AG09319 (cell line): ENCODE measurements at regions not wholly inside any gene's neighbourhood (a gene's known extent, or its start where the extent isn't known, plus 50 kb on each side); places are given as distances from the start of the nearest gene placed in this dataset.

Source experiments
- DNase-seq: peaks from one replicate; pipeline ENCODE4 v3.0.0-alpha.2; 2010; ENCODE audit warnings: low read depth; ENCODE audit errors: extremely low read depth
- CTCF ChIP-seq: IDR thresholded peaks from 2 replicates; pipeline ENCODE4 v1.5.1; 2011; ENCODE audit warnings: low read depth, mild to moderate bottlenecking, inconsistent platforms, low read length, moderate library complexity

- DNase-seq = no peak
- TF ChIP-seq CTCF = no peak
Observed at GRCh38 chr12:87758271-87758670, 270.9 kb downstream of the C12orf50 start.

GRCh38 chr12:87756721-87757120, 272.5 kb downstream of the C12orf50 start:
- no peak for TF ChIP-seq CTCF
- no peak for DNase-seq

GRCh38 chr12:87756111-87756510, 273.1 kb downstream of the C12orf50 start:
- TF ChIP-seq CTCF = no peak

GRCh38 chr12:87728931-87729593, 300.1 kb downstream of the C12orf50 start:
- TF ChIP-seq CTCF = no peak
- DNase-seq = no peak

More at GRCh38 chr12:87756111-87756510, 273.1 kb downstream of the C12orf50 start:
- peak; percentile 77 for DNase-seq

- no peak for TF ChIP-seq CTCF
- no peak for DNase-seq
Observed at GRCh38 chr12:87720967-87721366, 308.2 kb downstream of the C12orf50 start.

- no peak for DNase-seq
- no peak for TF ChIP-seq CTCF
Observed at GRCh38 chr12:87704374-87704773, 324.8 kb downstream of the C12orf50 start.

GRCh38 chr12:87690236-87690810, 338.9 kb downstream of the C12orf50 start:
- no peak for DNase-seq

More at GRCh38 chr12:87690236-87690810, 338.9 kb downstream of the C12orf50 start:
- no peak for TF ChIP-seq CTCF
